HFFc6 (cell line): ENCODE measurements at regions not wholly inside any gene's neighbourhood (a gene's known extent, or its start where the extent isn't known, plus 50 kb on each side); places are given as distances from the start of the nearest gene placed in this dataset.
"Not testable (repeated sequence)": the region's sequence is repeated elsewhere in the genome, so short reads cannot be mapped to it uniquely, and the experiment has no call there.

Experiments
- DNase-seq: peaks from one replicate; pipeline ENCODE4 v3.0.0-alpha.2; 2018
- H3K27ac Mint-ChIP-seq: 2 replicates; pipeline ENCODE4 v1.8.0; 2020; ENCODE audit warnings: mild to moderate bottlenecking, mixed read lengths
- H3K27me3 Mint-ChIP-seq: 2 replicates; pipeline ENCODE4 v1.8.0; 2021; ENCODE audit warnings: mild to moderate bottlenecking, moderate library complexity, mixed read lengths; ENCODE audit not compliant: insufficient read depth
- H3K36me3 Mint-ChIP-seq: 2 replicates; pipeline ENCODE4 v1.8.0; 2021; ENCODE audit warnings: low read depth, mixed read lengths
- H3K4me1 Mint-ChIP-seq: 2 replicates; pipeline ENCODE4 v1.8.0; 2020; ENCODE audit warnings: low read depth, mixed read lengths
- H3K4me3 Mint-ChIP-seq: 2 replicates; pipeline ENCODE4 v1.8.0; 2020; ENCODE audit warnings: mild to moderate bottlenecking, moderate library complexity, mixed read lengths
- H3K9me3 Mint-ChIP-seq: 2 replicates; pipeline ENCODE4 v1.8.0; 2020; ENCODE audit warnings: mild to moderate bottlenecking, mixed read lengths
- TF ChIP-seq, protein P1 (sequence below): fragments of 200-600 bp; sonication (generic); IDR thresholded peaks from 2 replicates; pipeline ENCODE4 v1.5.0; 2021; ENCODE audit warnings: antibody characterized with exemption, mild to moderate bottlenecking

DNA sequence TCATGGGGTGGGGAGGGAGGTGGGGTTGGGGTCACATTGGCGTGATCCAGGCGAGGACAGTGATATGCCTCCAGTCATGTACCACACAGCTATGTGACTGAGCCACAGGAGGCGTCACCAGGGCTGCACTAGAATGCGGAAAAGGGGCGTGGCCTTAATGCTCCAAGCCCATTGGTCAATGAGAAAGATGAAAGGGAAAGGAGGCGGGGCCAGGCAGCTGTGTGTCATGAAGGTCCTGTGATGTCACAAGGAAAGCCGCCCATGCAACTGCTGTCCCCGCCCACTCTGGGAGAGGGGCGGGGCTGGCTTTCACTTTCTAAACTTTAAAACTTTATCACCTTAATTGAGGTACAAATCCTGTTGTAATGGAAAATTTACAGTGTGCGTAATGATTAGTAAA, 89.4 kb upstream of the ADCY2 start:
- H3K27ac Mint-ChIP-seq, H3K9me3 Mint-ChIP-seq, H3K27me3 Mint-ChIP-seq, H3K4me1 Mint-ChIP-seq, H3K4me3 Mint-ChIP-seq, DNase-seq, H3K36me3 Mint-ChIP-seq: not testable (repeated sequence)

DNA sequence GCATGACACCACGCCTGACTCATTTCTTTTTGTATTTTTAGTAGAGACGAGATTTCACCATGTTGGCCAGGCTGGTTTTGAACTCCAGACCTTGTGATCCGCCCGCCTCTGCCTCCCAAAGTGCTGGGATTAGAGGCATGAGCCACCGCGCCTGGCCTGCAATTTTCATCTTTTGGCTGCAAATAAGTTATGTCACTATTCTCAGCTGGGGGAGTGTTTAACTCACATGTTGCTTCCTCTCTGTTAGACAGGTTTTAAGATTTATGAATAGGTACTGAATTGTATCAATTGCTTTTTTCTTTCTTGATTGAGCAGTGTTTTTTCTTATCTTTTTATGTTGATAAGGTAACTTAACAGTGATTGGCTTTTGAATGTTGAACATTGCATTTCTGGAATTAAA, 88.2 kb upstream of the ADCY2 start:
- not testable (repeated sequence) for H3K4me3 Mint-ChIP-seq, H3K4me1 Mint-ChIP-seq, H3K9me3 Mint-ChIP-seq

DNA sequence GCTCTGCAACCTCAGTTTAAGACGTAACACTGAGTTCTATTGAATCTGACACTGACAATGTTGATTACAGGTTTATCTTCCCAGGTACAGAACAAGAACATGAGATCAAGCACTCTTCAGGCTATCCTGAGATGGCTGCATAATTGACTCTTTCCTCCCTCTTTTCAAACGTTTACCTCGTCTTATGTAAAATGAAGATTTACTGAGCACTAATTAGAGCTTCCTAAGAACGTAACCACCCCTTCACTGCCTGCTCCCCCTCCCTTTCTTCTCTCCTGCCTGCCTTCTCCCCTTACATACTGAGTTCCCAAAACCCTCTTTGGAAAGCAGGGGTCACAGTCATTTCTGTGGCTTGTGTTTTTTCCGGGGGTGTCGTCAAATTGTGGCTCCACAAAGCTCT, 86.2 kb upstream of the ADCY2 start:
- not testable (repeated sequence) for H3K27me3 Mint-ChIP-seq, DNase-seq, H3K27ac Mint-ChIP-seq, H3K9me3 Mint-ChIP-seq, H3K4me3 Mint-ChIP-seq, H3K4me1 Mint-ChIP-seq, H3K36me3 Mint-ChIP-seq

More for the DNA sequence above, 88.2 kb upstream of the ADCY2 start:
- not testable (repeated sequence) for H3K27ac Mint-ChIP-seq, DNase-seq, H3K36me3 Mint-ChIP-seq, H3K27me3 Mint-ChIP-seq

DNA sequence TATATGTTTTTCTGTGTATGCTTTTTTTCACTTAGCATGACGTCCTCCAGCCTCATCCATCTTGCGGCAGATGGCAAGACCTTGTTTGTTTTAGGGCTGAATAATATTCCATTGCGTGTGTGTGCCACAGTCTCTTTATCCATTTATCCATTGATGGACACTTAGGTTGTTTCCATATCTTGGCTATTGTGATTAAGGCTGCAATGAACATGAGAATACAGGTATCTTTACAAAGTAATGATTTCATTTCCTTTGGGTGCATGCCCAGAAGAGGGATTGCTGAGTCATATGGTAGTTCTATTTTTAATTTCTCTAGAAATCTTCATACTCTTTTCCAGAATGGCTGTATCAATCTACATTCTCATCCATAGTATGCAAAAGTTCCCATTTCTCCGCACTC, 85.3 kb upstream of the ADCY2 start:
- H3K9me3 Mint-ChIP-seq, H3K4me1 Mint-ChIP-seq, H3K27ac Mint-ChIP-seq, H3K4me3 Mint-ChIP-seq, H3K27me3 Mint-ChIP-seq, H3K36me3 Mint-ChIP-seq: not testable (repeated sequence)
- peak; percentile 44 for DNase-seq

DNA sequence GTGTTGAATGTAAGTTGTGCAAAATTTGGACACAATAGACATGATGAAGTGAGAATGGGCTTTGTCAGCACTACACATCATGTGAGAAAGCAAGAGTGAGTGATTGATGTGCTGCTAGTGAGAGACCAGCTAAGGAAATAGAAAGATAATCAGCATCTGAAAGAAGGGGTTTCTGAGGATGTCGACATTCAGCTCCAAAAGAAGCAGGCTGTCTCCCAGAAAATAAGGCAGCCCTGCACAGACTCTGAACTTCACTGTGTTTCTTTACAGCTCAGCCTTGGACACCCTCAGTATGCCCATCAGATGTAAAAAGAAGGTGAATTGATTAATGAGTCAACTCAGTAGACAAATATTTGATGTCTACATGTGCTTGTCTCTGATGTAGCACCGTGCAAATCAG, 80.8 kb upstream of the ADCY2 start:
- H3K4me1 Mint-ChIP-seq = peaks cover 27% of the 10 kb centered on the region
- H3K27ac Mint-ChIP-seq = no peak overlapping the region
- no peaks in the 10 kb centered on the region for H3K36me3 Mint-ChIP-seq
- H3K27me3 Mint-ChIP-seq = peaks cover 13% of the 10 kb centered on the region
- H3K4me3 Mint-ChIP-seq = no peak overlapping the region
- no peak for DNase-seq
- H3K9me3 Mint-ChIP-seq = no peaks in the 10 kb centered on the region
- TF ChIP-seq, protein P1, sequence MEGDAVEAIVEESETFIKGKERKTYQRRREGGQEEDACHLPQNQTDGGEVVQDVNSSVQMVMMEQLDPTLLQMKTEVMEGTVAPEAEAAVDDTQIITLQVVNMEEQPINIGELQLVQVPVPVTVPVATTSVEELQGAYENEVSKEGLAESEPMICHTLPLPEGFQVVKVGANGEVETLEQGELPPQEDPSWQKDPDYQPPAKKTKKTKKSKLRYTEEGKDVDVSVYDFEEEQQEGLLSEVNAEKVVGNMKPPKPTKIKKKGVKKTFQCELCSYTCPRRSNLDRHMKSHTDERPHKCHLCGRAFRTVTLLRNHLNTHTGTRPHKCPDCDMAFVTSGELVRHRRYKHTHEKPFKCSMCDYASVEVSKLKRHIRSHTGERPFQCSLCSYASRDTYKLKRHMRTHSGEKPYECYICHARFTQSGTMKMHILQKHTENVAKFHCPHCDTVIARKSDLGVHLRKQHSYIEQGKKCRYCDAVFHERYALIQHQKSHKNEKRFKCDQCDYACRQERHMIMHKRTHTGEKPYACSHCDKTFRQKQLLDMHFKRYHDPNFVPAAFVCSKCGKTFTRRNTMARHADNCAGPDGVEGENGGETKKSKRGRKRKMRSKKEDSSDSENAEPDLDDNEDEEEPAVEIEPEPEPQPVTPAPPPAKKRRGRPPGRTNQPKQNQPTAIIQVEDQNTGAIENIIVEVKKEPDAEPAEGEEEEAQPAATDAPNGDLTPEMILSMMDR = no peak

DNA sequence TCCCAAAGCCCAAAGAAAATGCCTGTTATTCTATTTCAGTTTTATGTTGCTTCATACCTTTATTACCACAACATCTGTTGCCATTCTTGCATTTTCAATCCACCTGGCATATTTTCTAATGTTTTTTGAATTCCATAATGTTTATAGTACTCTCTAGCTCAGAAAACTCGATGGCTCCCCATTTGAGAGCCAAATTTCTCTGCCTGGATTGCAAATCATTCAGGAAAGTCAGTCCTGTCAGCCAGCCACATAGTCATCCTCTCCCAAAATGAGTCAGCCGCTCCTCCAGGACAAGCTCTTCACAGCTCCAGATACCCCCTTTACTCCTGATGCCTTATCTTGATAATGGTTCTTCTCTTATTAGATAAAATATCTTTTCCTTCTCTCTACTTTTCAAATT, 78.2 kb upstream of the ADCY2 start:
- Mint-ChIP-seq H3K4me1 (peaks cover 44% of the 10 kb centered on the region), H3K27me3 (peaks cover 15% of the 10 kb centered on the region), H3K9me3 (no peaks in the 10 kb centered on the region), H3K4me3 (no peak overlapping the region), H3K36me3 (no peaks in the 10 kb centered on the region), H3K27ac (no peak overlapping the region)
- peak; percentile 43 for DNase-seq
- TF ChIP-seq, protein P1 = no peak

DNA sequence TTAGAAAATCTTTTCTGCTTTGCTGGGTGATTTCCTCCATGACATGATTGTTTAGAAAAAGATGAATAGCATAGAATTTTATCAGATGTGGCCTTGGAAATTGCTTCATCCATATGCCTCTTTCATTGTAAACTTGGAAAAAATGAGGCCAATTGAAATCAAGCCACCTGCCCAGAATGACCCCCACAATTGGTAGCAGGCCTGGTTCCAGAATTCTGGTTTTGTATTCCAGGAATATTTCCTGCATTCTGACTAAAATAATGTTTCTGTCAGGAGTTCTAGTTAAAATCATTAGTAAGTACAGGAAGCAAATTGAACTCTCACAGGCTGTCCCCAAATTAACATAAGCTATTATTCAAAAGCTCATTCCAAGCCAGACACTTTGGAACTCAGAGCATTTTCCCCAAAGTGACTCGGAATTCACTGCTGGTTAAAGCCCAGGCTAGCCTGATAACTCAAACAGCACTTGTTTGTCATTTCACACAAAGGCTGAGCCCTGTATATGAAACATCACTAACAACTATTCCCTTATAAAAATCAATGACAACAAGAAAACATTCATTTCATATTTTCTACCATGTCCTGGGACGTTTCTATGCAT, 75.1 kb upstream of the ADCY2 start:
- H3K9me3 Mint-ChIP-seq = no peaks in the 10 kb centered on the region

More for the DNA sequence above, 75.1 kb upstream of the ADCY2 start:
- H3K27ac Mint-ChIP-seq = peak overlapping the region; percentile 97
- H3K4me3 Mint-ChIP-seq = 0 out of 2 replicates have a peak overlapping the region, but pooled peaks have one; percentile 44
- H3K27me3 Mint-ChIP-seq = peaks cover 8% of the 10 kb centered on the region
- H3K4me1 Mint-ChIP-seq = peaks cover 44% of the 10 kb centered on the region
- DNase-seq = no peak
- TF ChIP-seq, protein P1 = no peak
- H3K36me3 Mint-ChIP-seq = no peaks in the 10 kb centered on the region
